K562 (cell line): ENCODE measurements at regions not wholly inside any gene's neighbourhood (a gene's known extent, or its start where the extent isn't known, plus 50 kb on each side); places are given as distances from the start of the nearest gene placed in this dataset.

ENCODE experiments used
- ASH1L ChIP-seq: fragments of 450-650 bp; IDR thresholded peaks from 2 replicates; pipeline ENCODE4 v1.6.1; 2018; ENCODE audit warnings: borderline replicate concordance, mild to moderate bottlenecking, low read depth; ENCODE audit not compliant: partially characterized antibody
- MEF2D ChIP-seq: conservative IDR thresholded peaks from 2 replicates; pipeline ENCODE4 v1.6.1; 2016; ENCODE audit warnings: low read depth, missing genetic modification characterization, missing compliant biosample characterization
- NCOA6 ChIP-seq: fragments of 450-650 bp; IDR thresholded peaks from 2 replicates; pipeline ENCODE4 v1.6.1; 2017; ENCODE audit warnings: mild to moderate bottlenecking
- NFXL1 ChIP-seq: fragments of 450-650 bp; formaldehyde crosslinking; IDR thresholded peaks from 2 replicates; pipeline ENCODE4 v1.4.0; 2021; ENCODE audit warnings: mild to moderate bottlenecking
- NR2C1 ChIP-seq, 2 experiments: fragments of 450-650 bp; IDR thresholded peaks; 2 replicates each; pipeline ENCODE4 v1.6.1; 2017; ENCODE audit warnings: mild to moderate bottlenecking in 2 of 2, antibody characterized with exemption in 1 of 2, inconsistent platforms in 1 of 2, missing compliant biosample characterization in 1 of 2, missing genetic modification characterization in 1 of 2
- RAD21 ChIP-seq, 2 experiments: fragments of 250-450 bp in 1 of 2; fragments of 450-650 bp in 1 of 2; sonication (Bioruptor Pico) in 1 of 2; formaldehyde crosslinking in 1 of 2; IDR thresholded peaks in 1 of 2; conservative IDR thresholded peaks in 1 of 2; 2 replicates each; pipeline versions ENCODE4 v1.4.0 to v1.8.0; 2020 to 2022; ENCODE audit warnings: mild to moderate bottlenecking in 2 of 2, moderate library complexity in 1 of 2
- RAD51 ChIP-seq: fragments of 450-650 bp; IDR thresholded peaks from 2 replicates; pipeline ENCODE4 v1.7.1; 2016; ENCODE audit warnings: low read depth, mild to moderate bottlenecking, borderline replicate concordance
- SAFB2 ChIP-seq: fragments of 200-400 bp; formaldehyde crosslinking; IDR thresholded peaks from 2 replicates; pipeline ENCODE4 v1.6.1; 2018; ENCODE audit warnings: borderline replicate concordance, low read length, low read depth, moderate library complexity; ENCODE audit not compliant: severe bottlenecking
- ZNF175 ChIP-seq: fragments of 200-800 bp; sonication (Bioruptor generic); IDR thresholded peaks from 2 replicates; pipeline ENCODE4 v1.6.1; 2016; ENCODE audit warnings: low read depth, mild to moderate bottlenecking, missing genetic modification characterization, missing compliant biosample characterization
- ZNF239 ChIP-seq: fragments of 250-450 bp; sonication (Bioruptor Pico); IDR thresholded peaks from 2 replicates; pipeline ENCODE4 v1.4.0; 2020; ENCODE audit warnings: mild to moderate bottlenecking
- ZNF347 ChIP-seq: fragments of 450-650 bp; formaldehyde crosslinking; IDR thresholded peaks from 2 replicates; pipeline ENCODE4 v1.4.0; 2020; ENCODE audit warnings: low read depth, mild to moderate bottlenecking, moderate library complexity
- ZNF445 ChIP-seq: fragments of 250-450 bp; sonication (Bioruptor Pico); IDR thresholded peaks from 2 replicates; pipeline ENCODE4 v1.4.0; 2020; ENCODE audit warnings: low read depth, mild to moderate bottlenecking, moderate library complexity
- TF ChIP-seq, protein P1 (sequence below), 2 experiments: fragments of 150-350 bp in 1 of 2; IDR thresholded peaks; 2 replicates each; pipeline ENCODE4 v1.6.1; 2012 to 2016; ENCODE audit warnings: low read depth in 2 of 2, low read length in 2 of 2, mild to moderate bottlenecking in 1 of 2, moderate library complexity in 1 of 2
- TF ChIP-seq, protein P2 (sequence below): fragments of 450-650 bp; IDR thresholded peaks from 2 replicates; pipeline ENCODE4 v1.6.1; 2016; ENCODE audit warnings: missing biosample characterization, missing genetic modification characterization
- TF ChIP-seq, protein P3 (sequence below): sonication (generic); formaldehyde crosslinking; IDR thresholded peaks from 2 replicates; pipeline ENCODE4 v1.8.1; 2022; ENCODE audit warnings: missing genetic modification reagents

DNA sequence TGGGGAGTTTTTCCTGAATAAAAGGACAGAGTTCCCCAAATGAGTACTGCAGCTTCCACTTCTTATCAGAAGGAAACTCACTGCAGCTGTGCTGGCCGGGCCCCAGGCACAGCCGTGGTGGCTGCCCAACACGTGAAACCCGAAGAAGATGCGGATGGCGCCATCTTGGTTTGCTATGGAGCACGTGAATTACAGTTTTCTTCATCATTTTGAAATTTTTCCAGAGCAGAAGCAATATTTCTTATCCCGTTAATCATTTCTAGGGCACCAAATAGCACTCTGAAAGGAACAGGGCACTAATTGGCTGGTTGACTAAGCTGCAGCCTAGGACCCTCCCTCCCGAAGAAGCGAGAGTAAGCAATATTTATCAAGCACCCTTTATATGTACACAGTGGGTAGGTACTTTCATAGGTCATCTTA is 63.2 kb upstream of the EPS8L3 start (continued):
- TF ChIP-seq NFXL1 (CRISPR knock-in tag) (0 out of 2 replicates have a peak, but pooled peaks have one; percentile 38), ZNF175 (peak; percentile 96), RAD51 (peak; percentile 88), RAD21 (CRISPR knock-in tag; conservative IDR thresholded peaks at IDR 0.05 in 1 of 2, IDR thresholded peaks at IDR 0.05 in 1 of 2) (peak in 1 of 2 experiments; percentile 10; a peak in 1 of 4 replicates), ZNF347 (0 out of 2 replicates have a peak, but pooled peaks have one; percentile 67), ASH1L (no peak), SAFB2 (no peak), NCOA6 (no peak), ZNF445 (peak; percentile 87), ZNF239 (peak; percentile 77), MEF2D (tag) (peak; percentile 71), NR2C1 (IDR thresholded peaks at IDR 0.05) (no peak), NR2C1 (tag; IDR thresholded peaks at IDR 0.05) (peak; percentile 82)
- TF ChIP-seq, protein P1, sequence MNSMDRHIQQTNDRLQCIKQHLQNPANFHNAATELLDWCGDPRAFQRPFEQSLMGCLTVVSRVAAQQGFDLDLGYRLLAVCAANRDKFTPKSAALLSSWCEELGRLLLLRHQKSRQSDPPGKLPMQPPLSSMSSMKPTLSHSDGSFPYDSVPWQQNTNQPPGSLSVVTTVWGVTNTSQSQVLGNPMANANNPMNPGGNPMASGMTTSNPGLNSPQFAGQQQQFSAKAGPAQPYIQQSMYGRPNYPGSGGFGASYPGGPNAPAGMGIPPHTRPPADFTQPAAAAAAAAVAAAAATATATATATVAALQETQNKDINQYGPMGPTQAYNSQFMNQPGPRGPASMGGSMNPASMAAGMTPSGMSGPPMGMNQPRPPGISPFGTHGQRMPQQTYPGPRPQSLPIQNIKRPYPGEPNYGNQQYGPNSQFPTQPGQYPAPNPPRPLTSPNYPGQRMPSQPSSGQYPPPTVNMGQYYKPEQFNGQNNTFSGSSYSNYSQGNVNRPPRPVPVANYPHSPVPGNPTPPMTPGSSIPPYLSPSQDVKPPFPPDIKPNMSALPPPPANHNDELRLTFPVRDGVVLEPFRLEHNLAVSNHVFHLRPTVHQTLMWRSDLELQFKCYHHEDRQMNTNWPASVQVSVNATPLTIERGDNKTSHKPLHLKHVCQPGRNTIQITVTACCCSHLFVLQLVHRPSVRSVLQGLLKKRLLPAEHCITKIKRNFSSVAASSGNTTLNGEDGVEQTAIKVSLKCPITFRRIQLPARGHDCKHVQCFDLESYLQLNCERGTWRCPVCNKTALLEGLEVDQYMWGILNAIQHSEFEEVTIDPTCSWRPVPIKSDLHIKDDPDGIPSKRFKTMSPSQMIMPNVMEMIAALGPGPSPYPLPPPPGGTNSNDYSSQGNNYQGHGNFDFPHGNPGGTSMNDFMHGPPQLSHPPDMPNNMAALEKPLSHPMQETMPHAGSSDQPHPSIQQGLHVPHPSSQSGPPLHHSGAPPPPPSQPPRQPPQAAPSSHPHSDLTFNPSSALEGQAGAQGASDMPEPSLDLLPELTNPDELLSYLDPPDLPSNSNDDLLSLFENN (IDR thresholded peaks at IDR 0.05; ENCODE audit: low read depth in 2 of 2, low read length in 2 of 2): no peak
- TF ChIP-seq, protein P2, sequence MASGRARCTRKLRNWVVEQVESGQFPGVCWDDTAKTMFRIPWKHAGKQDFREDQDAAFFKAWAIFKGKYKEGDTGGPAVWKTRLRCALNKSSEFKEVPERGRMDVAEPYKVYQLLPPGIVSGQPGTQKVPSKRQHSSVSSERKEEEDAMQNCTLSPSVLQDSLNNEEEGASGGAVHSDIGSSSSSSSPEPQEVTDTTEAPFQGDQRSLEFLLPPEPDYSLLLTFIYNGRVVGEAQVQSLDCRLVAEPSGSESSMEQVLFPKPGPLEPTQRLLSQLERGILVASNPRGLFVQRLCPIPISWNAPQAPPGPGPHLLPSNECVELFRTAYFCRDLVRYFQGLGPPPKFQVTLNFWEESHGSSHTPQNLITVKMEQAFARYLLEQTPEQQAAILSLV (tag): peak; percentile 61
- TF ChIP-seq, protein P3, sequence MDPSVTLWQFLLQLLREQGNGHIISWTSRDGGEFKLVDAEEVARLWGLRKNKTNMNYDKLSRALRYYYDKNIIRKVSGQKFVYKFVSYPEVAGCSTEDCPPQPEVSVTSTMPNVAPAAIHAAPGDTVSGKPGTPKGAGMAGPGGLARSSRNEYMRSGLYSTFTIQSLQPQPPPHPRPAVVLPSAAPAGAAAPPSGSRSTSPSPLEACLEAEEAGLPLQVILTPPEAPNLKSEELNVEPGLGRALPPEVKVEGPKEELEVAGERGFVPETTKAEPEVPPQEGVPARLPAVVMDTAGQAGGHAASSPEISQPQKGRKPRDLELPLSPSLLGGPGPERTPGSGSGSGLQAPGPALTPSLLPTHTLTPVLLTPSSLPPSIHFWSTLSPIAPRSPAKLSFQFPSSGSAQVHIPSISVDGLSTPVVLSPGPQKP (CRISPR knock-in tag): no peak
